ENCODE measurements at regions not wholly inside any gene's neighbourhood (a gene's known extent, or its start where the extent isn't known, plus 50 kb on each side); places are given as distances from the start of the nearest gene placed in this dataset.

- H3K9me3 ChIP-seq (ENCODE audit: low read length), result no peaks in the 10 kb centered on the region
- H3K27me3 ChIP-seq (ENCODE audit: insufficient read depth, low read depth, low read length), result no peaks in the 10 kb centered on the region
- no peak overlapping the region for H3K4me2 ChIP-seq (ENCODE audit: low read length)
- no peak overlapping the region for H3K27ac ChIP-seq (ENCODE audit: low read length)
- no peaks in the 10 kb centered on the region for H3K79me2 ChIP-seq (replicated peaks; ENCODE audit: insufficient read depth, low read length)
- TF ChIP-seq POLR2AphosphoS5 (IDR thresholded peaks at IDR 0.05) (no peak), MXI1 (conservative IDR thresholded peaks at IDR 0.05; ENCODE audit: poor library complexity, severe bottlenecking) (no peak), EZH2 (IDR thresholded peaks at IDR 0.05; ENCODE audit: borderline replicate concordance, insufficient read depth, low read length, poor library complexity, severe bottlenecking) (no peak), REST (IDR thresholded peaks at IDR 0.05; ENCODE audit: borderline replicate concordance) (no peak), SMC3 (conservative IDR thresholded peaks at IDR 0.05; ENCODE audit: poor library complexity) (no peak), RAD21 (conservative IDR thresholded peaks at IDR 0.05) (no peak), TAF1 (IDR thresholded peaks at IDR 0.05; ENCODE audit: low read depth) (no peak), EP300 (conservative IDR thresholded peaks at IDR 0.05; ENCODE audit: poor library complexity, severe bottlenecking) (no peak)
- TF ChIP-seq, protein P1, sequence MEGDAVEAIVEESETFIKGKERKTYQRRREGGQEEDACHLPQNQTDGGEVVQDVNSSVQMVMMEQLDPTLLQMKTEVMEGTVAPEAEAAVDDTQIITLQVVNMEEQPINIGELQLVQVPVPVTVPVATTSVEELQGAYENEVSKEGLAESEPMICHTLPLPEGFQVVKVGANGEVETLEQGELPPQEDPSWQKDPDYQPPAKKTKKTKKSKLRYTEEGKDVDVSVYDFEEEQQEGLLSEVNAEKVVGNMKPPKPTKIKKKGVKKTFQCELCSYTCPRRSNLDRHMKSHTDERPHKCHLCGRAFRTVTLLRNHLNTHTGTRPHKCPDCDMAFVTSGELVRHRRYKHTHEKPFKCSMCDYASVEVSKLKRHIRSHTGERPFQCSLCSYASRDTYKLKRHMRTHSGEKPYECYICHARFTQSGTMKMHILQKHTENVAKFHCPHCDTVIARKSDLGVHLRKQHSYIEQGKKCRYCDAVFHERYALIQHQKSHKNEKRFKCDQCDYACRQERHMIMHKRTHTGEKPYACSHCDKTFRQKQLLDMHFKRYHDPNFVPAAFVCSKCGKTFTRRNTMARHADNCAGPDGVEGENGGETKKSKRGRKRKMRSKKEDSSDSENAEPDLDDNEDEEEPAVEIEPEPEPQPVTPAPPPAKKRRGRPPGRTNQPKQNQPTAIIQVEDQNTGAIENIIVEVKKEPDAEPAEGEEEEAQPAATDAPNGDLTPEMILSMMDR (IDR thresholded peaks at IDR 0.05; ENCODE audit: poor library complexity, severe bottlenecking), result no peak
- H3K4me3 ChIP-seq (ENCODE audit: low read length), result no peak overlapping the region
- no peaks in the 10 kb centered on the region for H3K9me2 ChIP-seq (ENCODE audit: insufficient read depth, low read length)
- no peaks in the 10 kb centered on the region for H4K20me1 ChIP-seq (ENCODE audit: insufficient read depth)
- H3F3A ChIP-seq (ENCODE audit: insufficient read depth, low read length, poor library complexity, severe bottlenecking), result no peaks in the 10 kb centered on the region
- no peak overlapping the region for H3K9ac ChIP-seq (ENCODE audit: low read length)
- no peaks in the 10 kb centered on the region for H3K36me3 ChIP-seq (ENCODE audit: insufficient read depth, low read length)
- H2AFZ ChIP-seq (ENCODE audit: low read depth, low read length), result no peak overlapping the region
Measured at GRCh38 chr6:108752733-108753590, 95.3 kb upstream of the ARMC2 start.

- H3K9me3 ChIP-seq (ENCODE audit: low read length), result no peaks in the 10 kb centered on the region
- TF ChIP-seq EP300 (conservative IDR thresholded peaks at IDR 0.05; ENCODE audit: poor library complexity, severe bottlenecking) (no peak), EZH2 (IDR thresholded peaks at IDR 0.05; ENCODE audit: borderline replicate concordance, insufficient read depth, low read length, poor library complexity, severe bottlenecking) (no peak), SMC3 (conservative IDR thresholded peaks at IDR 0.05; ENCODE audit: poor library complexity) (no peak), REST (IDR thresholded peaks at IDR 0.05; ENCODE audit: borderline replicate concordance) (no peak), POLR2AphosphoS5 (IDR thresholded peaks at IDR 0.05) (no peak), MXI1 (conservative IDR thresholded peaks at IDR 0.05; ENCODE audit: poor library complexity, severe bottlenecking) (no peak), RAD21 (conservative IDR thresholded peaks at IDR 0.05) (no peak)
- TF ChIP-seq, protein P1 (IDR thresholded peaks at IDR 0.05; ENCODE audit: poor library complexity, severe bottlenecking), result no peak
- no peak overlapping the region for H2AFZ ChIP-seq (ENCODE audit: low read depth, low read length)
- H3K27ac ChIP-seq (ENCODE audit: low read length), result no peak overlapping the region
- no peak overlapping the region for H3K9ac ChIP-seq (ENCODE audit: low read length)
- H3K4me2 ChIP-seq (ENCODE audit: low read length), result no peak overlapping the region
- H3K4me3 ChIP-seq (ENCODE audit: low read length), result no peak overlapping the region
- H4K20me1 ChIP-seq (ENCODE audit: insufficient read depth), result no peaks in the 10 kb centered on the region
- H3F3A ChIP-seq (ENCODE audit: insufficient read depth, low read length, poor library complexity, severe bottlenecking), result no peaks in the 10 kb centered on the region
- no peaks in the 10 kb centered on the region for H3K9me2 ChIP-seq (ENCODE audit: insufficient read depth, low read length)
- H3K27me3 ChIP-seq (ENCODE audit: insufficient read depth, low read depth, low read length), result no peaks in the 10 kb centered on the region
- no peaks in the 10 kb centered on the region for H3K36me3 ChIP-seq (ENCODE audit: insufficient read depth, low read length)
- no peaks in the 10 kb centered on the region for H3K79me2 ChIP-seq (replicated peaks; ENCODE audit: insufficient read depth, low read length)
Measured at GRCh38 chr6:108755257-108756240, 92.7 kb upstream of the ARMC2 start.

Measured in neural cell (in vitro differentiated cells).